H1 (cell line): ENCODE measurements at regions not wholly inside any gene's neighbourhood (a gene's known extent, or its start where the extent isn't known, plus 50 kb on each side); places are given as distances from the start of the nearest gene placed in this dataset.

ENCODE experiments used
- CTCF ChIA-PET: fragments of 300-600 bp; sonication (Branson Sonifier 250); formaldehyde crosslinking; loops from one replicate; lab custom pipeline; 2021; ENCODE audit not compliant: partially characterized antibody; lab: Charles Lee
- POLR2A ChIA-PET: fragments of 300-600 bp; sonication (Branson Sonifier 250); formaldehyde crosslinking; loops from one replicate; lab custom pipeline; 2021; ENCODE audit warnings: inconsistent platforms; ENCODE audit not compliant: partially characterized antibody; lab: Charles Lee
- DNase-seq, 2 experiments: peaks; one replicate each; pipeline versions ENCODE4 v3.0.0 to v3.0.0-alpha.2; 2010 to 2022; ENCODE audit warnings: low spot score in 2 of 2, low read depth in 1 of 2, mixed read lengths in 1 of 2
- FAIRE-seq: peaks from 2 replicates; lab custom pipeline; 2011; peaks lifted over from hg19 to GRCh38; lab: Jason Lieb, UNC
- H2AFZ ChIP-seq: 2 replicates; pipeline ENCODE4 v1.8.1; 2012; ENCODE audit warnings: low read length, inconsistent platforms
- H2AK5ac ChIP-seq: 2 replicates; pipeline ENCODE4 v1.6.1; 2013; ENCODE audit warnings: low read depth, low read length
- H2BK120ac ChIP-seq: replicated peaks from 2 replicates; pipeline ENCODE3; 2013; ENCODE audit warnings: low read depth, low read length, inconsistent platforms
- H2BK12ac ChIP-seq: 2 replicates; pipeline ENCODE4 v1.6.1; 2013; ENCODE audit warnings: low read depth, low read length
- H2BK15ac ChIP-seq: 2 replicates; pipeline ENCODE4 v1.6.1; 2013; ENCODE audit warnings: low read length
- H2BK20ac ChIP-seq: 2 replicates; pipeline ENCODE4 v1.6.1; 2013; ENCODE audit warnings: low read length
- H2BK5ac ChIP-seq: 2 replicates; pipeline ENCODE4 v1.6.1; 2013; ENCODE audit warnings: low read depth, low read length
- H3K14ac ChIP-seq: 2 replicates; pipeline ENCODE4 v1.6.1; 2013; ENCODE audit warnings: inconsistent platforms; ENCODE audit not compliant: insufficient read length
- H3K18ac ChIP-seq: 2 replicates; pipeline ENCODE4 v1.6.1; 2013; ENCODE audit warnings: low read length; ENCODE audit errors: extremely low read depth
- H3K23ac ChIP-seq: 2 replicates; pipeline ENCODE4 v1.6.1; 2013; ENCODE audit warnings: inconsistent platforms; ENCODE audit not compliant: insufficient read length
- H3K23me2 ChIP-seq: 2 replicates; pipeline ENCODE4 v1.6.1; 2013; ENCODE audit warnings: low read depth, low read length
- H3K27ac ChIP-seq: 2 replicates; pipeline ENCODE4 v1.6.1; 2011; ENCODE audit warnings: low read depth, low read length, inconsistent platforms
- H3K27me3 ChIP-seq, 4 experiments: replicated peaks in 1 of 4; 1 replicate in 1 of 4; 2 replicates in 3 of 4; pipeline versions ENCODE4 v1.6.1 to v1.8.1; 2011 to 2013; ENCODE audit warnings: low read length in 3 of 4, mild to moderate bottlenecking in 3 of 4, inconsistent platforms in 2 of 4, mixed read lengths in 2 of 4, moderate library complexity in 1 of 4; ENCODE audit not compliant: control insufficient read depth in 3 of 4, insufficient read depth in 3 of 4; ENCODE audit errors: extremely low read depth in 1 of 4
- H3K36me3 ChIP-seq, 4 experiments: 2 replicates each; pipeline versions ENCODE4 v1.6.1 to v1.8.1; 2011 to 2013; ENCODE audit warnings: mild to moderate bottlenecking in 4 of 4, low read length in 3 of 4, moderate library complexity in 2 of 4, control low read depth in 1 of 4, inconsistent platforms in 1 of 4; ENCODE audit not compliant: insufficient read depth in 4 of 4, control insufficient read depth in 2 of 4
- H3K4ac ChIP-seq: replicated peaks from 2 replicates; pipeline ENCODE3; 2013; ENCODE audit warnings: low read length, low read depth, mixed read lengths, inconsistent platforms; ENCODE audit not compliant: insufficient read length
- H3K4me1 ChIP-seq, 4 experiments: replicated peaks in 1 of 4; 1 replicate in 1 of 4; 2 replicates in 3 of 4; pipeline versions ENCODE4 v1.6.1 to v1.8.1; 2011 to 2013; ENCODE audit warnings: low read length in 3 of 4, inconsistent platforms in 2 of 4, mixed read lengths in 1 of 4; ENCODE audit not compliant: insufficient read depth in 4 of 4, control insufficient read depth in 3 of 4
- H3K4me2 ChIP-seq, 2 experiments: 2 replicates each; pipeline versions ENCODE4 v1.6.1 to v1.8.1; 2011 to 2013; ENCODE audit warnings: low read depth in 2 of 2, low read length in 2 of 2, control low read depth in 1 of 2, inconsistent platforms in 1 of 2, mild to moderate bottlenecking in 1 of 2; ENCODE audit not compliant: insufficient read depth in 1 of 2
- H3K4me3 ChIP-seq, 4 experiments: fragments of 200-600, 300-600 bp in 1 of 4; sonication (generic), shearing (Covaris generic), sonication (Bioruptor Twin) in 1 of 4; 2 replicates each; pipeline versions ENCODE4 v1.5.1 to v1.8.1; 2011 to 2016; ENCODE audit warnings: low read length in 4 of 4, low read depth in 3 of 4, control low read depth in 2 of 4, inconsistent platforms in 2 of 4, mild to moderate bottlenecking in 2 of 4, mixed read lengths in 1 of 4, moderate library complexity in 1 of 4; ENCODE audit not compliant: insufficient read depth in 2 of 4; ENCODE audit errors: extremely low read depth in 1 of 4
- H3K56ac ChIP-seq: replicated peaks from 2 replicates; pipeline ENCODE3; 2013; ENCODE audit warnings: low read depth, mild to moderate bottlenecking, mixed read lengths, low read length, inconsistent platforms; ENCODE audit not compliant: insufficient read length
- H3K79me1 ChIP-seq: 2 replicates; pipeline ENCODE4 v1.6.1; 2013; ENCODE audit warnings: low read depth, low read length, control low read depth
- H3K79me2 ChIP-seq, 2 experiments: 2 replicates each; pipeline versions ENCODE4 v1.6.1 to v1.8.1; 2012 to 2013; ENCODE audit warnings: low read length in 2 of 2, mild to moderate bottlenecking in 2 of 2, inconsistent platforms in 1 of 2; ENCODE audit not compliant: insufficient read depth in 2 of 2, control insufficient read depth in 1 of 2
- H3K9ac ChIP-seq, 4 experiments: replicated peaks in 1 of 4; 1 replicate in 1 of 4; 2 replicates in 3 of 4; pipeline versions ENCODE4 v1.6.1 to v1.8.1; 2011 to 2013; ENCODE audit warnings: low read depth in 3 of 4, low read length in 3 of 4, control low read depth in 2 of 4, mild to moderate bottlenecking in 2 of 4, moderate library complexity in 2 of 4, inconsistent platforms in 1 of 4; ENCODE audit errors: extremely low read depth in 1 of 4
- H3K9me3 ChIP-seq, 2 experiments: 2 replicates each; pipeline versions ENCODE4 v1.6.1 to v1.8.1; 2012 to 2013; ENCODE audit warnings: mild to moderate bottlenecking in 2 of 2, moderate library complexity in 2 of 2, control low read depth in 1 of 2, inconsistent platforms in 1 of 2, low read depth in 1 of 2, low read length in 1 of 2, mixed read lengths in 1 of 2; ENCODE audit not compliant: insufficient read depth in 2 of 2
- H4K20me1 ChIP-seq, 2 experiments: replicated peaks in 1 of 2; 2 replicates each; pipeline versions ENCODE3 to v1.8.1; 2011 to 2013; ENCODE audit warnings: inconsistent platforms in 2 of 2, low read length in 2 of 2, mild to moderate bottlenecking in 1 of 2; ENCODE audit not compliant: insufficient read depth in 2 of 2, control insufficient read depth in 1 of 2
- H4K5ac ChIP-seq: 2 replicates; pipeline ENCODE4 v1.6.1; 2013; ENCODE audit warnings: low read length, low read depth, mixed read lengths, inconsistent platforms; ENCODE audit not compliant: insufficient read length
- H4K8ac ChIP-seq: 2 replicates; pipeline ENCODE4 v1.8.0; 2013; ENCODE audit warnings: mild to moderate bottlenecking, moderate library complexity, low read length, inconsistent platforms; ENCODE audit not compliant: insufficient read depth; ENCODE audit errors: extremely low read depth
- H4K91ac ChIP-seq: replicated peaks from 2 replicates; pipeline ENCODE3; 2013; ENCODE audit warnings: low read length, mixed read lengths, inconsistent platforms; ENCODE audit not compliant: insufficient read length
- ASH2L ChIP-seq: fragments of 200-600, 300-600 bp; sonication (generic); IDR thresholded peaks from one replicate; pipeline ENCODE4 v1.7.1; 2017; ENCODE audit warnings: low read length
- BACH1 ChIP-seq: IDR thresholded peaks from 2 replicates; pipeline ENCODE4 v1.6.1; 2012; ENCODE audit warnings: low read length, improper control_type of control experiment
- CBX5 ChIP-seq: fragments of 300-800, 300-1000 bp; sonication (generic); IDR thresholded peaks from 2 replicates; pipeline ENCODE4 v1.7.1; 2016; ENCODE audit warnings: antibody characterized with exemption, low read length, low read depth
- CBX8 ChIP-seq: fragments of 300-800, 300-1000 bp; sonication (generic); IDR thresholded peaks from 2 replicates; pipeline ENCODE4 v1.7.1; 2016; ENCODE audit warnings: low read depth, low read length, borderline replicate concordance
- CHD2 ChIP-seq: IDR thresholded peaks from 2 replicates; pipeline ENCODE4 v1.6.1; 2012; ENCODE audit warnings: low read length, improper control_type of control experiment
- CREB1 ChIP-seq: IDR thresholded peaks from 2 replicates; pipeline ENCODE4 v1.6.1; 2012; ENCODE audit warnings: inconsistent platforms
- EGR1 ChIP-seq: IDR thresholded peaks from 2 replicates; pipeline ENCODE4 v1.6.1; 2011; ENCODE audit warnings: low read depth, low read length, borderline replicate concordance
- EZH2 ChIP-seq: fragments of 200-600 bp; sonication (generic); IDR thresholded peaks from 2 replicates; pipeline ENCODE4 v1.7.1; 2012; ENCODE audit warnings: low read depth, mild to moderate bottlenecking, moderate library complexity, low read length, inconsistent platforms; ENCODE audit not compliant: severe bottlenecking
- FOSL1 ChIP-seq: IDR thresholded peaks from 2 replicates; pipeline ENCODE4 v1.6.1; 2011; ENCODE audit warnings: mild to moderate bottlenecking, low read depth, low read length, moderate library complexity; ENCODE audit not compliant: insufficient read depth
- MAFK ChIP-seq: IDR thresholded peaks from 2 replicates; pipeline ENCODE4 v1.6.1; 2012; ENCODE audit warnings: low read depth, mild to moderate bottlenecking, improper control_type of control experiment, low read length
- RBBP5 ChIP-seq: IDR thresholded peaks from 2 replicates; pipeline ENCODE4 v1.7.1; 2012; ENCODE audit warnings: low read depth, mild to moderate bottlenecking, inconsistent platforms, low read length, moderate library complexity, borderline replicate concordance
- RFX5 ChIP-seq: IDR thresholded peaks from 2 replicates; pipeline ENCODE4 v1.6.1; 2011; ENCODE audit warnings: low read depth, low read length, improper control_type of control experiment, borderline replicate concordance
- SUZ12 ChIP-seq: fragments of 200-600 bp; sonication (generic); IDR thresholded peaks from 2 replicates; pipeline ENCODE4 v1.6.1; 2012; ENCODE audit warnings: mild to moderate bottlenecking, inconsistent platforms, low read length, moderate library complexity, mixed read lengths
- TCF12 ChIP-seq: IDR thresholded peaks from 2 replicates; pipeline ENCODE4 v1.6.1; 2011; ENCODE audit warnings: low read depth, mild to moderate bottlenecking, low read length
- TEAD4 ChIP-seq: IDR thresholded peaks from 2 replicates; pipeline ENCODE4 v1.6.1; 2012; ENCODE audit warnings: low read depth, low read length, inconsistent platforms, mixed read lengths
- YY1 ChIP-seq: IDR thresholded peaks from 2 replicates; pipeline ENCODE4 v1.6.1; 2011; ENCODE audit warnings: low read depth, mild to moderate bottlenecking, low read length
- TF ChIP-seq, protein P1 (sequence below): IDR thresholded peaks from 2 replicates; pipeline ENCODE4 v1.6.1; 2012; ENCODE audit warnings: inconsistent platforms

DNA sequence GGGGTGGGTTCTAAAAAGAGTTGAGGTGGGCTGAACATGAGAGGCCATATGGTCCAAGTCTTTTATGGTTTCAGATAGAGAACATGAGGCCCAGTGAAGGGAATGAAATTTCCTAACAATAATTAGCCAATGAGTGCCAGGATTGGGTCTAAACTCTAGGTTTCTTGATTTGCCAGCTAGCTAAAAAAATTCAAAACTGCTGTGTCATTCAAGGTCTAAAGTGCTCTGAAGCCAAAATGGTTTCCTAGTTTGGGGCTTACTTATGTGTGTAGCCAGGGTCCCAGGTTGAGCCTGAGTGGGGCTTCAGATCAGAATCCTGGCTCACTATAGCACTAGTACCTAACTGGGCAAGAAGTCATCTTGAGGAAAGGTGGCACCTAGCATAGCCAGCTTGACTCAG lies 55.3 kb upstream of the SYN2 start:
- no peak for FAIRE-seq
- Histone ChIP-seq H3K27ac (no peak overlapping the region), H4K91ac (no peak overlapping the region)
- TF ChIP-seq CREB1: no peak
- TF ChIP-seq FOSL1: no peak
- TF ChIP-seq CBX5: no peak
- no peak for TF ChIP-seq EZH2
- TF ChIP-seq RFX5: no peak
- TF ChIP-seq TEAD4: no peak
- TF ChIP-seq TCF12: no peak
- TF ChIP-seq EGR1: no peak
- TF ChIP-seq SUZ12: no peak
- no peak for TF ChIP-seq BACH1
- no peak for TF ChIP-seq MAFK
- TF ChIP-seq YY1: no peak
- no peak for TF ChIP-seq RBBP5
- TF ChIP-seq, protein P1, sequence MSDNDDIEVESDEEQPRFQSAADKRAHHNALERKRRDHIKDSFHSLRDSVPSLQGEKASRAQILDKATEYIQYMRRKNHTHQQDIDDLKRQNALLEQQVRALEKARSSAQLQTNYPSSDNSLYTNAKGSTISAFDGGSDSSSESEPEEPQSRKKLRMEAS: no peak
- TF ChIP-seq ASH2L: no peak
- no peak for TF ChIP-seq CHD2
- TF ChIP-seq CBX8: no peak
- TF ChIP-seq, all 59 proteins: peak for 0
- no peak overlapping the region for H3K9ac ChIP-seq
- H2AFZ ChIP-seq: peak overlapping the region; percentile 40; the same call in 1 of the 2 replicates
- H3K79me2 ChIP-seq: no peaks in the 10 kb centered on the region
- no peak overlapping the region for H2BK12ac ChIP-seq
- H2BK5ac ChIP-seq: no peak overlapping the region
- ChIA-PET POLR2A (no interaction called here), CTCF (interaction anchor here (0.8 kb wide), 1 partner anchor 103 kb away, joined by 4 read pairs; no protein-coding TSS in a partner anchor)
- H3K23me2 ChIP-seq: no peaks in the 10 kb centered on the region
- no peak overlapping the region for H2AK5ac ChIP-seq
- no peaks in the 10 kb centered on the region for H4K20me1 ChIP-seq
- H3K4me3 ChIP-seq: no peak overlapping the region
- H2BK20ac ChIP-seq: no peak overlapping the region
- H3K79me1 ChIP-seq: no peaks in the 10 kb centered on the region
- H4K8ac ChIP-seq: no peak overlapping the region
- no peaks in the 10 kb centered on the region for H3K9me3 ChIP-seq
- no peak overlapping the region for H3K23ac ChIP-seq
- no peaks in the 10 kb centered on the region for H3K4me1 ChIP-seq
- H3K4ac ChIP-seq: no peak overlapping the region
- no peak overlapping the region for H2BK15ac ChIP-seq
- no peaks in the 10 kb centered on the region for H3K27me3 ChIP-seq
- no peaks in the 10 kb centered on the region for H3K36me3 ChIP-seq
- H3K56ac ChIP-seq: no peak overlapping the region
- no peak overlapping the region for H3K14ac ChIP-seq
- no peak for DNase-seq
- no peak overlapping the region for H3K18ac ChIP-seq
- no peak overlapping the region for H3K4me2 ChIP-seq
- H2BK120ac ChIP-seq: no peak overlapping the region
- no peak overlapping the region for H4K5ac ChIP-seq
